GM12892 (cell line): ENCODE measurements at regions not wholly inside any gene's neighbourhood (a gene's known extent, or its start where the extent isn't known, plus 50 kb on each side); places are given as distances from the start of the nearest gene placed in this dataset.

Experiments used
- POLR2A ChIP-seq: IDR thresholded peaks from 2 replicates; pipeline ENCODE4 v1.6.1; 2011; ENCODE audit warnings: low read depth, low read length, control low read depth
- POLR2AphosphoS5 ChIP-seq: IDR thresholded peaks from 2 replicates; pipeline ENCODE4 v1.6.1; 2011; ENCODE audit warnings: low read depth, low read length, control low read depth
- TAF1 ChIP-seq: IDR thresholded peaks from 2 replicates; pipeline ENCODE4 v1.6.1; 2011; ENCODE audit warnings: low read depth, mild to moderate bottlenecking, control low read depth, low read length, borderline replicate concordance

DNA sequence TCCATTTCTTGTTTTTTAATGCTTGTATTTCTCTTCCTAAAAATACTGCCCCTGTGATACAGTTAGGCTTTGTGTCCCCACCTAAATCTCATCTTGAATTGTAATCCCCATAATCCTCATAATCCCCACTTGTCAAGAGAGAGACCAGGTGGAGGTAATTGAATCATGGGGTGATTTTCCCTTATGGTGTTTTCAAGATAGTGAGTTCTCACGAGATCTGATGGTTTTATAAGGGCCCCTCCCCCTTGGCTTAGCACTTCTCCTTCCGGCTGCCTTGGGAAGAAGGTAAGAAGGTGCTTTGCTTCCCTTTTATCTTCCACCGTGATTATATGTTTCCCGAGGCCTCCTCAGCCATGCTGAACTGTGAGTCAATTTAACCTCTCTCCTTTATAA is 227.4 kb downstream of the MAN2A1 start:
- TF ChIP-seq POLR2A: no peak
- TF ChIP-seq TAF1: no peak
- TF ChIP-seq POLR2AphosphoS5: no peak
